Panc1 (cell line): ENCODE measurements at regions not wholly inside any gene's neighbourhood (a gene's known extent, or its start where the extent isn't known, plus 50 kb on each side); places are given as distances from the start of the nearest gene placed in this dataset.

Source experiments
- POLR2AphosphoS5 ChIP-seq: IDR thresholded peaks from 2 replicates; pipeline ENCODE4 v1.6.1; 2012; ENCODE audit warnings: mild to moderate bottlenecking, low read depth, low read length, moderate library complexity
- TF ChIP-seq, protein P1 (sequence below): fragments of 450-650 bp; IDR thresholded peaks from 2 replicates; pipeline ENCODE4 v1.5.1; 2017; ENCODE audit warnings: mild to moderate bottlenecking

DNA sequence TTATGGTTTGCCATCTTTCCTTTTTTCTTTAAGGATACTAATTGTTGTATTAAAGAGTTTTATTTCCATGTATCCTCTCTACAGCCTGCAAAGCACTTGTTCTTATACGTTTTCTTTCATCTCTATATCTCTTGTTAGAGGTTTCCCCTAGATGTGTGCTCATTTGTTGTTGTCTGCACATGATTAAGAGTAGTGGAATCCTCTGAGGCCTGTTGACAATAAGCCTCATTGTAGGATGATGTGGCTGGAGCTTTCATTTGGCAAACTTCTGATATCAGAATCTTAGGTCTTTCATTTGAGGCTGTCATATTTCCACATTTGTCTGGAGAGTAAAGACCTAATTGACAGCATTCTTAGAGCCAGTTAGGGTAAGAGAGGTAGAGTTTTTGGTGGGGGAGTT is 506.0 kb downstream of the DIPK2A start:
- no peak for TF ChIP-seq POLR2AphosphoS5
- TF ChIP-seq, protein P1, sequence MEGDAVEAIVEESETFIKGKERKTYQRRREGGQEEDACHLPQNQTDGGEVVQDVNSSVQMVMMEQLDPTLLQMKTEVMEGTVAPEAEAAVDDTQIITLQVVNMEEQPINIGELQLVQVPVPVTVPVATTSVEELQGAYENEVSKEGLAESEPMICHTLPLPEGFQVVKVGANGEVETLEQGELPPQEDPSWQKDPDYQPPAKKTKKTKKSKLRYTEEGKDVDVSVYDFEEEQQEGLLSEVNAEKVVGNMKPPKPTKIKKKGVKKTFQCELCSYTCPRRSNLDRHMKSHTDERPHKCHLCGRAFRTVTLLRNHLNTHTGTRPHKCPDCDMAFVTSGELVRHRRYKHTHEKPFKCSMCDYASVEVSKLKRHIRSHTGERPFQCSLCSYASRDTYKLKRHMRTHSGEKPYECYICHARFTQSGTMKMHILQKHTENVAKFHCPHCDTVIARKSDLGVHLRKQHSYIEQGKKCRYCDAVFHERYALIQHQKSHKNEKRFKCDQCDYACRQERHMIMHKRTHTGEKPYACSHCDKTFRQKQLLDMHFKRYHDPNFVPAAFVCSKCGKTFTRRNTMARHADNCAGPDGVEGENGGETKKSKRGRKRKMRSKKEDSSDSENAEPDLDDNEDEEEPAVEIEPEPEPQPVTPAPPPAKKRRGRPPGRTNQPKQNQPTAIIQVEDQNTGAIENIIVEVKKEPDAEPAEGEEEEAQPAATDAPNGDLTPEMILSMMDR: no peak
